Uterus (tissue), 3 donors: ENCODE measurements at regions not wholly inside any gene's neighbourhood (a gene's known extent, or its start where the extent isn't known, plus 50 kb on each side); places are given as distances from the start of the nearest gene placed in this dataset.

ENCODE experiments used
- DNase-seq, 2 donors: peaks; one replicate each; pipeline ENCODE4 v3.0.0-alpha.2; 2019 to 2020
- H3K27ac ChIP-seq, 2 donors: fragments of 200-600 bp; sonication (generic); 1 replicate in 1 of 2; 2 replicates in 1 of 2; pipeline ENCODE4 v1.5.1; 2016 to 2018
- H3K27me3 ChIP-seq, 2 donors: fragments of 200-600 bp; sonication (generic); one replicate each; pipeline ENCODE4 v1.5.1; 2018 to 2019; ENCODE audit warnings: control low read depth in 1 of 2
- H3K36me3 ChIP-seq, 2 donors: fragments of 200-600 bp; sonication (generic); one replicate each; pipeline ENCODE4 v1.5.1; 2019; ENCODE audit warnings: control low read depth in 1 of 2
- H3K4me1 ChIP-seq, 2 donors: fragments of 200-600 bp; sonication (generic); one replicate each; pipeline ENCODE4 v1.5.1; 2018 to 2019; ENCODE audit warnings: control low read depth in 1 of 2
- H3K4me3 ChIP-seq, 2 donors: fragments of 200-600 bp; sonication (generic); 1 replicate in 1 of 2; 2 replicates in 1 of 2; pipeline ENCODE4 v1.5.1; 2018 to 2019; ENCODE audit warnings: mild to moderate bottlenecking in 1 of 2
- H3K9me3 ChIP-seq, 2 donors: fragments of 200-600 bp; sonication (generic); one replicate each; pipeline ENCODE4 v1.5.1; 2019; ENCODE audit warnings: control low read depth in 1 of 2
- POLR2A ChIP-seq, 2 donors: fragments of 450-650 bp; IDR thresholded peaks; one replicate each; pipeline ENCODE4 v1.6.1; 2016; ENCODE audit warnings: antibody characterized with exemption in 2 of 2, mild to moderate bottlenecking in 1 of 2, moderate library complexity in 1 of 2
- intact Hi-C: fragments of 100-400 bp; cut with DNase I; formaldehyde crosslinking; loops from one replicate; pipeline ENCODE4 v1.15.1; 2023; ENCODE audit warnings: low total_unique reads
- TF ChIP-seq, protein P1 (sequence below), 4 experiments: fragments of 200-600 bp in 2 of 4; fragments of 450-650 bp in 2 of 4; sonication (generic) in 2 of 4; IDR thresholded peaks; one replicate each; pipeline ENCODE4 v1.5.1; 2016 to 2019; ENCODE audit warnings: antibody characterized with exemption in 4 of 4, mild to moderate bottlenecking in 2 of 4, moderate library complexity in 1 of 4
- donor health status: DM: yes; HTN: yes; CAD: no.

GRCh38 chr3:35183927-35184675, 455.2 kb upstream of the ARPP21 start:
- Histone ChIP-seq H3K4me1 (no peaks in the 10 kb centered on the region), H3K27me3 (no peaks in the 10 kb centered on the region), H3K27ac (no peak overlapping the region), H3K36me3 (no peaks in the 10 kb centered on the region), H3K9me3 (no peaks in the 10 kb centered on the region), H3K4me3 (no peak overlapping the region)
- intact Hi-C loops, result no loop called here
- TF ChIP-seq, protein P1, sequence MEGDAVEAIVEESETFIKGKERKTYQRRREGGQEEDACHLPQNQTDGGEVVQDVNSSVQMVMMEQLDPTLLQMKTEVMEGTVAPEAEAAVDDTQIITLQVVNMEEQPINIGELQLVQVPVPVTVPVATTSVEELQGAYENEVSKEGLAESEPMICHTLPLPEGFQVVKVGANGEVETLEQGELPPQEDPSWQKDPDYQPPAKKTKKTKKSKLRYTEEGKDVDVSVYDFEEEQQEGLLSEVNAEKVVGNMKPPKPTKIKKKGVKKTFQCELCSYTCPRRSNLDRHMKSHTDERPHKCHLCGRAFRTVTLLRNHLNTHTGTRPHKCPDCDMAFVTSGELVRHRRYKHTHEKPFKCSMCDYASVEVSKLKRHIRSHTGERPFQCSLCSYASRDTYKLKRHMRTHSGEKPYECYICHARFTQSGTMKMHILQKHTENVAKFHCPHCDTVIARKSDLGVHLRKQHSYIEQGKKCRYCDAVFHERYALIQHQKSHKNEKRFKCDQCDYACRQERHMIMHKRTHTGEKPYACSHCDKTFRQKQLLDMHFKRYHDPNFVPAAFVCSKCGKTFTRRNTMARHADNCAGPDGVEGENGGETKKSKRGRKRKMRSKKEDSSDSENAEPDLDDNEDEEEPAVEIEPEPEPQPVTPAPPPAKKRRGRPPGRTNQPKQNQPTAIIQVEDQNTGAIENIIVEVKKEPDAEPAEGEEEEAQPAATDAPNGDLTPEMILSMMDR (IDR thresholded peaks at IDR 0.05), result no peak
- TF ChIP-seq POLR2A (IDR thresholded peaks at IDR 0.05), result no peak
- DNase-seq, result no peak

DNA sequence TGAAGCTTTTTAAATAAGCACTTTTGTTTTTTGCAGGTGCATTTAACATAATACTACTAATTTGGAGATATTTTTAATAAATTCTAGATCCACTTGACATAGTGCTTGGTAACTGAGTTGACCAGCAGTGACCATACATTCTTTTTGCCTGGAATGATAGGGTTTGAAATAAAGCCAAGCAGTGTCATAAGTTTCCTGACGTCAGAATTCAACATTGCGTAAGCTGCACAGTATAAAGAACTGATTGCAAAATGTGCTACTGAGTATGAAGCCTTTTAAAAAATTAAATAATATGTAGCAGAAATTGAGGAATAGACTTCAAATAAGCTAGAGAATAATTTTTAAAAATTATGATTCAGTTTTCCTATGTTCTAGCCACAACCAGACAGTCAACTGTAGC, 454.6 kb upstream of the ARPP21 start:
- no peak overlapping the region for H3K27ac ChIP-seq
- no peaks in the 10 kb centered on the region for H3K36me3 ChIP-seq
- H3K9me3 ChIP-seq, result no peaks in the 10 kb centered on the region
- DNase-seq, result no peak
- no peak for TF ChIP-seq POLR2A (IDR thresholded peaks at IDR 0.05)
- TF ChIP-seq, protein P1 (IDR thresholded peaks at IDR 0.05), result no peak
- no peak overlapping the region for H3K4me3 ChIP-seq
- no peaks in the 10 kb centered on the region for H3K27me3 ChIP-seq
- intact Hi-C loops, result no loop called here
- no peaks in the 10 kb centered on the region for H3K4me1 ChIP-seq

GRCh38 chr3:35187908-35188307, 451.4 kb upstream of the ARPP21 start:
- TF ChIP-seq, protein P1 (IDR thresholded peaks at IDR 0.05), result no peak
- TF ChIP-seq POLR2A (IDR thresholded peaks at IDR 0.05), result no peak
- Histone ChIP-seq H3K27ac (no peak overlapping the region), H3K4me3 (no peak overlapping the region), H3K36me3 (no peaks in the 10 kb centered on the region), H3K9me3 (no peaks in the 10 kb centered on the region), H3K27me3 (no peaks in the 10 kb centered on the region), H3K4me1 (no peaks in the 10 kb centered on the region)
- DNase-seq, result no peak
- intact Hi-C loops, result no loop called here

- no peak overlapping the region for H3K4me3 ChIP-seq
- intact Hi-C loops, result no loop called here
- H3K9me3 ChIP-seq, result no peaks in the 10 kb centered on the region
- no peak for DNase-seq
- no peaks in the 10 kb centered on the region for H3K27me3 ChIP-seq
- TF ChIP-seq POLR2A (IDR thresholded peaks at IDR 0.05), result no peak
- TF ChIP-seq, protein P1 (IDR thresholded peaks at IDR 0.05), result no peak
- no peaks in the 10 kb centered on the region for H3K4me1 ChIP-seq
- no peaks in the 10 kb centered on the region for H3K36me3 ChIP-seq
- no peak overlapping the region for H3K27ac ChIP-seq
These were observed 444.7 kb upstream of the ARPP21 start for GRCh38 chr3:35194666-35195065.

DNA sequence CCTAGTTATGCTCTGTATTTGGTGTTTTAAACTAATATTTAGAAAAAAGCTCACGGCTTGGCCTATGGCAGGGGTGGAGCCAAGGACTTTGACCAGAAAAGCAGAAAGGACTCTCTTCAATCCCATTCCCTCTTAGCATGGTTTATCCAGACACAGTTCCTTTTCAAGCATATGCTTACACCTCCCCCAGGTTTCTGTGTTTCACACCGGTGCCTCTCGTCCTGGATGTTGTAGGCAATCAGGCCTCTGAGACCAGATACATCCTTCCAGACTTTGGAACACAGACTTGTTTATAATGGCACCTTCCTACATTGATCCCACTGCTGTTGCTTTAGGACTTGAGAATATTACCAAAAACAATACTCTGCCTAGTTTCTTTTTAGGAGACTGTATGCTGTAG, 440.5 kb upstream of the ARPP21 start:
- no peaks in the 10 kb centered on the region for H3K27me3 ChIP-seq
- no peak for TF ChIP-seq POLR2A (IDR thresholded peaks at IDR 0.05)
- TF ChIP-seq, protein P1 (IDR thresholded peaks at IDR 0.05), result no peak
- no peaks in the 10 kb centered on the region for H3K9me3 ChIP-seq
- H3K36me3 ChIP-seq, result no peaks in the 10 kb centered on the region
- DNase-seq, result no peak
- H3K27ac ChIP-seq, result no peak overlapping the region
- H3K4me3 ChIP-seq, result no peak overlapping the region
- intact Hi-C loops, result no loop called here
- no peaks in the 10 kb centered on the region for H3K4me1 ChIP-seq
